ENCODE measurements at regions not wholly inside any gene's neighbourhood (a gene's known extent, or its start where the extent isn't known, plus 50 kb on each side); places are given as distances from the start of the nearest gene placed in this dataset.

DNA sequence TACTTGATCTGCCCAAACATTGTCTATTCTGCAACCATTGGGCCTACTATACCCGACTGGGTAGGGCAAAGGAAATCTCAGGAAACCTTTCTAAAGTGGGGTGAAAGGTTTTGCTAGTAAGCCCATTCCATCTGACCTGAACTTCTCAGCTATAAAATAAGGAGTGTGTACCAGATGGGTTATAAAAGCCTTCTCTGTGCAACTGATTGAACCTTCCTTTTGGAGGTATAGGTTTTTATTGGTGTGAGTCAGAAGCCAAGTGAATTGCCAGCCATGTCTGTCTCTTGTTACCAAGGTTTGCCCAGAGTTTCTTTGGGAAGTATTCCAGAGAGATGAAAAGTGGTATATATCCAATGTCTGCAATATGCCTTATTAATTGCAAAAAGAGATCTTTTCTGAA lies 1271.0 kb upstream of the WWC1 start:
- no peaks in the 10 kb centered on the region for H3K36me3 ChIP-seq (ENCODE audit: control insufficient read depth in 3 of 3, insufficient read depth in 3 of 3, low read length in 3 of 3)
- H3K4me1 ChIP-seq (ENCODE audit: control insufficient read depth in 3 of 3, insufficient read depth in 3 of 3, low read length in 3 of 3) = no peaks in the 10 kb centered on the region
- H3K27me3 ChIP-seq (ENCODE audit: control insufficient read depth in 3 of 3, insufficient read depth in 3 of 3, low read length in 3 of 3) = no peaks in the 10 kb centered on the region
- H3K27ac ChIP-seq (ENCODE audit: low read depth, low read length) = no peak overlapping the region
- no peak overlapping the region for H3K4me3 ChIP-seq (ENCODE audit: low read length in 3 of 3)
- no peak overlapping the region for H3K9ac ChIP-seq (ENCODE audit: low read depth in 1 of 3, low read length in 3 of 3)
- no peaks in the 10 kb centered on the region for H3K9me3 ChIP-seq (ENCODE audit: control insufficient read depth in 3 of 3, low read length in 3 of 3)

DNA sequence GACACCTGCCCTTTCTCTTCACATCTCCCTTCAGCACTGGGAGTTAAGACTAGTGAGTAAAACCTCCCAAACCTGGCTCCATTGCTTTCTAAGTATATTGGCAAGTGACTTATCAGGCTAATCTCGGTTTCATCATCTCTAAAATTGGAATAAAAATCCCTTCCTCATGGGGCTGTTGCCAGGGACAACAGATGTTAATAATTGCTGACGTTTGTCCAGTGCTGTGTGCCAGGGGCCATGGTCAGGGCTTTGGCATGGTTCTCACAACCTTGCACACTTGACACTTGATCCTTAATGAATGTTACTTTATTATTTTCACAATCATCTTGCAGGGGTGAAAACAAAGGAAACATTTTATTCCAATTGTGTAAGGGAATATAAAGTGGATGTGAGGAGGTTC lies 1262.0 kb upstream of the WWC1 start:
- H3K9me3 ChIP-seq (ENCODE audit: control insufficient read depth in 3 of 3, low read length in 3 of 3) = peaks cover 0 to 3% (median 0%) of the 10 kb centered on the region in 3 donors
- no peaks in the 10 kb centered on the region for H3K27me3 ChIP-seq (ENCODE audit: control insufficient read depth in 3 of 3, insufficient read depth in 3 of 3, low read length in 3 of 3)
- H3K9ac ChIP-seq (ENCODE audit: low read depth in 1 of 3, low read length in 3 of 3) = no peak overlapping the region
- no peaks in the 10 kb centered on the region for H3K4me1 ChIP-seq (ENCODE audit: control insufficient read depth in 3 of 3, insufficient read depth in 3 of 3, low read length in 3 of 3)
- H3K4me3 ChIP-seq (ENCODE audit: low read length in 3 of 3) = no peak overlapping the region
- no peaks in the 10 kb centered on the region for H3K36me3 ChIP-seq (ENCODE audit: control insufficient read depth in 3 of 3, insufficient read depth in 3 of 3, low read length in 3 of 3)
- H3K27ac ChIP-seq (ENCODE audit: low read depth, low read length) = no peak overlapping the region

DNA sequence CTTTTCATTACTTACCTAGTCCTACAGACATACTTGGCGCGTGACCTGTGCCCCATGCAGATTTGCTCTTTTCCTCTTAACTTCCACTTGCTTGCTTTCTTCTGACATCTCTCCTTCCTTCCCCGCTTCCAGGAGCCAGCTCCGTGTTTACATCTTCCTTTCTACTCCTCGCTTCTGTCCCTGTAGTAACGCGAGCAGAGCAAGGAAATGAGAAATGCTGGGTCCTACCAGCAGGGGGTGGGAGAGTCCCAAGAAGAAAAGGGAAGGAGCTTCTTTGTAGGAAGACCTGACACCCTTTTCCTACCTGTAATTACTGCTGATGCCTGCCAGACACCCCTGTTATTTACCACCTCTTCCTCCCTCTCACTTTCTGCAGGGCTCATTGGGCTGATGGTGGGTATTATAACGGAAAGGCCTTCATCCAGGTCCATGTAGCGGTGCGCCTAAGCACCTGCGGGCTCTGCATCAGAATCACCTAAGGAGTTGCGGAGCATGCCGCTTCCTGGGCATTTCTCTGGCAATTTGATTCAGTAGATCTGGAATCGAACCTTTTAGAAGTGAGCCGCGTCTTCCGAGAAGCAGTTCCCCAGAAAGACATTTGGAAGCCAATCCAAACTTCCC lies 1260.8 kb upstream of the WWC1 start:
- Histone ChIP-seq H3K27me3 (ENCODE audit: control insufficient read depth in 3 of 3, insufficient read depth in 3 of 3, low read length in 3 of 3) (no peaks in the 10 kb centered on the region), H3K4me3 (ENCODE audit: low read length in 3 of 3) (no peak overlapping the region), H3K36me3 (ENCODE audit: control insufficient read depth in 3 of 3, insufficient read depth in 3 of 3, low read length in 3 of 3) (no peaks in the 10 kb centered on the region), H3K27ac (ENCODE audit: low read depth, low read length) (no peak overlapping the region), H3K9ac (ENCODE audit: low read depth in 1 of 3, low read length in 3 of 3) (no peak overlapping the region), H3K9me3 (ENCODE audit: control insufficient read depth in 3 of 3, low read length in 3 of 3) (peaks cover 0 to 3% (median 0%) of the 10 kb centered on the region in 3 donors), H3K4me1 (ENCODE audit: control insufficient read depth in 3 of 3, insufficient read depth in 3 of 3, low read length in 3 of 3) (no peaks in the 10 kb centered on the region)

DNA sequence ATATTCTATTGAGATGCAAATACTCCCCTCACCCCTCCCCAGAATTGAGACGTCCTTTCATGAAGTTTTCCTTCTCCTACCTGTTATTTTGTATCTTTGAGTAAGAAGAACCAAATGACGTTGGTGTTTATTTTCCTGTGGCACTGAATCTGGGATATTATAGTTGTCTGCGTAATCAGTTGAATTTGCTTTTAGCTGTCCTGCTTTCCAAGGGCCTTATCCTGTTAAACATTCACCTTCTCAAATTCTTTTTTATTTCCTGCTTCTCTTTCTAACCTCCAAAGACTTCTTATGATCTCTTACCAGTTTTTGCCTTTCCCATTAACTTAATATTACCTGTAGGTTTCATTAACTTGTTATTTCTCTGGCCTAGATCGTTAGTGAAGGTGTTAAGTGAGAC lies 1254.9 kb upstream of the WWC1 start:
- no peaks in the 10 kb centered on the region for H3K27me3 ChIP-seq (ENCODE audit: control insufficient read depth in 3 of 3, insufficient read depth in 3 of 3, low read length in 3 of 3)
- no peaks in the 10 kb centered on the region for H3K36me3 ChIP-seq (ENCODE audit: control insufficient read depth in 3 of 3, insufficient read depth in 3 of 3, low read length in 3 of 3)
- no peak overlapping the region for H3K4me3 ChIP-seq (ENCODE audit: low read length in 3 of 3)
- no peaks in the 10 kb centered on the region for H3K4me1 ChIP-seq (ENCODE audit: control insufficient read depth in 3 of 3, insufficient read depth in 3 of 3, low read length in 3 of 3)
- H3K9me3 ChIP-seq (ENCODE audit: control insufficient read depth in 3 of 3, low read length in 3 of 3) = no peaks in the 10 kb centered on the region
- H3K9ac ChIP-seq (ENCODE audit: low read depth in 1 of 3, low read length in 3 of 3) = no peak overlapping the region
- H3K27ac ChIP-seq (ENCODE audit: low read depth, low read length) = no peak overlapping the region

DNA sequence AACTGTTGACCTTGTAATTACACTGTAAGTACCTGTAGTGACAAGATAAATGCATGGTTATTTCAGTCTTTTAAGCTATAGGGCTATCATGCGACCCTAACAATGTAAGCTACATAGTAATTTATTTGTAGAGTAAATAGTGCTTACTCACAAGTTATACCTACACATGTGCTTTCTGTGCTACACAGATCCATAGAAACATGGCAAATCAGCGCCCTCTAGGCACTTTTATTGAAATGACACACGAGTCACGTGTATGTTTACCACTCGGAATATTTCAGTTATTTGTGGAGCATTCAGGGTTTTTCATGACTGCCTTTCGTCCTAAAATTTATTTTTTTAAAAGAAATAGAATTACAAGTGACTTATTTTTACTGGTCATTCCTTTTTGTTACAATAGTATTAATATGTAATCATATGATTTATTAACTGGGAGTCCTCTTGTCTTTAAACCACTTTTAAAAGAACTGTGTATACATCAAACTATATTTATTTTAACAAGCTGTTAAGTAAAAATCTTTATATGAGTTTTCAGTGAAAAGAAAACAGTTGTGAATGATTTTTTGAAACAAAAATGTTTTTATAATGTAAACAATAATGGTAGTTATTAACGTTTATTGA lies 1242.3 kb upstream of the WWC1 start:
- no peak overlapping the region for H3K9ac ChIP-seq (ENCODE audit: low read depth in 1 of 3, low read length in 3 of 3)
- no peak overlapping the region for H3K27ac ChIP-seq (ENCODE audit: low read depth, low read length)
- H3K4me1 ChIP-seq (ENCODE audit: control insufficient read depth in 3 of 3, insufficient read depth in 3 of 3, low read length in 3 of 3) = no peaks in the 10 kb centered on the region
- H3K36me3 ChIP-seq (ENCODE audit: control insufficient read depth in 3 of 3, insufficient read depth in 3 of 3, low read length in 3 of 3) = no peaks in the 10 kb centered on the region
- no peak overlapping the region for H3K4me3 ChIP-seq (ENCODE audit: low read length in 3 of 3)
- H3K27me3 ChIP-seq (ENCODE audit: control insufficient read depth in 3 of 3, insufficient read depth in 3 of 3, low read length in 3 of 3) = no peaks in the 10 kb centered on the region
- no peaks in the 10 kb centered on the region for H3K9me3 ChIP-seq (ENCODE audit: control insufficient read depth in 3 of 3, low read length in 3 of 3)

DNA sequence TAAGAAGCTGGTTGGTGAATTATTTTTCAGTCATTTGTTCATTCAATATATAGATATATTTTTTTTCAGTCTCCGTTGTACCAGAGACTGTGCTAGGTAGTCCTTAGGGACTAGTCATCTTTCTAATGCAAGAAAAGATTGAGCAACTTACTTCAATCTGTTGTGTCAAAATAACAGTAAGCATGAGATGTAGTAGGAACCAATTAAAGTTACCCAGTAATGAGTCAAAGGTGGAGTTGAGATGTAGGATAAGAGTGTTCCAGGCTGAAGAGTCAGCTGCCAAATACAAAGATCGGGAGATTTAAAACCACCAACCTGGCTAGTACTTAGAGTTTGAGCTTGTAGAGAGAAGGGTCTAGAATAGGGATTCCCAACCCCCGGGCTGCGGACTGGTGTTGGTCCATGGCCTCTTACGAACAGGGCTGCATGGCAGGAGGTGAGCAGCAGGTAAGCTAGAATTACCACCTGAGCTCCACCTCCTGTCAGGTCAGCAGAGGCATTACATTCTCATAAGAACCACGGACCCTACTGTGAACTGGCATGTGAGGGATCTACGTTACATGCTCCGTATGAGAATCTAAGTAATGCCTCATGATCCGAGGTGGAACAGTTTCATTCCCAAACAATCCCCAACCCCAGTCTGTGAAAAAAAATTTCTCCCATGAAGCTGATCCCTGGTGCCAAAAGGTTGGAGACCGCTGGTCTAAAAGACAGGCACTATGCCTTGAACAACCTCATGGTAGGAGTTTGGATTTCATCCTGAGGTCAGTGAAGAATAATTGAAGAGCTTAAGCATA lies 1241.5 kb upstream of the WWC1 start:
- Histone ChIP-seq H3K9me3 (ENCODE audit: control insufficient read depth in 3 of 3, low read length in 3 of 3) (no peaks in the 10 kb centered on the region), H3K27ac (ENCODE audit: low read depth, low read length) (no peak overlapping the region), H3K27me3 (ENCODE audit: control insufficient read depth in 3 of 3, insufficient read depth in 3 of 3, low read length in 3 of 3) (no peaks in the 10 kb centered on the region), H3K9ac (ENCODE audit: low read depth in 1 of 3, low read length in 3 of 3) (no peak overlapping the region), H3K36me3 (ENCODE audit: control insufficient read depth in 3 of 3, insufficient read depth in 3 of 3, low read length in 3 of 3) (no peaks in the 10 kb centered on the region), H3K4me1 (ENCODE audit: control insufficient read depth in 3 of 3, insufficient read depth in 3 of 3, low read length in 3 of 3) (no peaks in the 10 kb centered on the region), H3K4me3 (ENCODE audit: low read length in 3 of 3) (no peak overlapping the region)

DNA sequence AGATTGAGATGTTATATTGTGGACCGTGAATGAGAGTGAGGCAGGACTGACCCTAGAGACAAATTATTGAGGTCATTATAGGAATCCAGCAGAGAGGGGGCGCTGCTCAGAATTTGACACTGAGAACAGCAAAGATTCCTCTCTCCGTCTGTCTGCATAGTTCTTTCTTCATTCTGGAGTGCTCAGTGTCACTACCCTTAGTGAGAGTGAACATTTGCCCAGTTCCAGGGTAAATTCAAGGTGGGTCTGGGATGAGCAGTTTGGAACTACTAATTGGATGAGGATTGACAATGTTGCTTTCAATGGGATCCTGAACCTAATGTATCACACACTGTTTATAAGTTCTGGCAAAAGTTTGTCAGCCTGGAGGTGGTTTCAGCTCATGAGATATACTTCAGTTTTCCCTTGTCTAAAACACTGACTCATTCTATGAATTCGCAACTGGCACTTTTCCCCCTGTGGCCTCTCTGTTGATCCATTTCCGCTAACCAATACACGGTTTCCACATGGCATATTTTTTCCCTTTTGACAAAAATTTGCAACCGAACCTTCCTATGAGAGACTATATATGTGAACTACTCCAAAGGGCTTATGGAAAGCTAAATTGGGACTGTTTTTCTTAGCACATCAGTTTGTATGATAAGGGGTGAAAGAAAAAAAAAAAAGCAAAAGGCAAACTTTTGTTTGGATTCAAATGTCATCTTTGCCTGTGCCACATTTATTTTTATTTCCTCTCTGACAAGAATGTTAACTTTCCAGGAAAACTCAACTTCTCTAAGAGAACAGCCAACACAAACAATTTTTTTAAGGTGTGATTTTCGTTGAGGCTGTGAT lies 1240.7 kb upstream of the WWC1 start:
- no peak overlapping the region for H3K27ac ChIP-seq (ENCODE audit: low read depth, low read length)
- no peak overlapping the region for H3K4me3 ChIP-seq (ENCODE audit: low read length in 3 of 3)
- H3K4me1 ChIP-seq (ENCODE audit: control insufficient read depth in 3 of 3, insufficient read depth in 3 of 3, low read length in 3 of 3) = no peaks in the 10 kb centered on the region
- H3K36me3 ChIP-seq (ENCODE audit: control insufficient read depth in 3 of 3, insufficient read depth in 3 of 3, low read length in 3 of 3) = no peaks in the 10 kb centered on the region
- H3K9ac ChIP-seq (ENCODE audit: low read depth in 1 of 3, low read length in 3 of 3) = no peak overlapping the region
- H3K27me3 ChIP-seq (ENCODE audit: control insufficient read depth in 3 of 3, insufficient read depth in 3 of 3, low read length in 3 of 3) = no peaks in the 10 kb centered on the region
- H3K9me3 ChIP-seq (ENCODE audit: control insufficient read depth in 3 of 3, low read length in 3 of 3) = no peaks in the 10 kb centered on the region

DNA sequence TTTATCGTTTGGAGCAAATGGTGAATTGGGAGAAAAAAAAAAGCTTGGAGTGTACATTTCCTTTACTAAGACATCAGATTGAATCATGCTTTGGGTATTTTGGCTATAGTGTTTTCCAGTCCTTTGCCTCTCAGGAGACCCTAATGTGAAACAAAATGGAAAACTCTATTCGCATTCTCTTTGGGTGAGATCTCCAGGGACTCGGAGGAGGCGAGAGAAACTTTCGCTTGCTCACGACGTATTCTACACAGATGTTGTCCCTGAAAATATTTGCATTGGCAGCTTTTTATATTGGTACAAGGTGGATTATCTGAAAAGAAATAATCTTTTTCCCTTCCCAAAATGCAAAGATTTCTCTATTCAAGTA lies 1240.1 kb upstream of the WWC1 start:
- no peak overlapping the region for H3K27ac ChIP-seq (ENCODE audit: low read depth, low read length)
- H3K27me3 ChIP-seq (ENCODE audit: control insufficient read depth in 3 of 3, insufficient read depth in 3 of 3, low read length in 3 of 3) = no peaks in the 10 kb centered on the region
- H3K9ac ChIP-seq (ENCODE audit: low read depth in 1 of 3, low read length in 3 of 3) = no peak overlapping the region
- no peaks in the 10 kb centered on the region for H3K4me1 ChIP-seq (ENCODE audit: control insufficient read depth in 3 of 3, insufficient read depth in 3 of 3, low read length in 3 of 3)
- no peak overlapping the region for H3K4me3 ChIP-seq (ENCODE audit: low read length in 3 of 3)
- H3K9me3 ChIP-seq (ENCODE audit: control insufficient read depth in 3 of 3, low read length in 3 of 3) = no peaks in the 10 kb centered on the region
- H3K36me3 ChIP-seq (ENCODE audit: control insufficient read depth in 3 of 3, insufficient read depth in 3 of 3, low read length in 3 of 3) = no peaks in the 10 kb centered on the region

DNA sequence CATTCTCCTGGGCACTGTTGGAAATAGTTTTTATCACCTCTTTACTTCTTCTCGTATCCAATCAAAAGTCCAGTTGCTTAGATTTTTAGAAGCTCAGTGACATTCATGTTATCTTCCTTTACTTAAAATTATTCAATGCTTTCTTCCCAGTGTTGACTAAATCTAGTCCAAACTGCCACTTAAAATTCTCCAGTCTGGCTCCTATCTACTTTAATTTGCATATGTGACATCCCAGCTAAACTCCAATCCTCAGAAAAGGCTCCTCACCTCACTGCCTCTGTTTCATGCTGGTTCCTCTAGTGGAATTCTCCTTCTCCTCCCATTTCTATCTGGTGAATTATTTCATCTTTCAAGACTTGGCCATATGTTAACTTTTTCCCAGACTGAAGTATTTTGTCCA lies 1238.7 kb upstream of the WWC1 start:
- Histone ChIP-seq H3K36me3 (ENCODE audit: control insufficient read depth in 3 of 3, insufficient read depth in 3 of 3, low read length in 3 of 3) (no peaks in the 10 kb centered on the region), H3K27me3 (ENCODE audit: control insufficient read depth in 3 of 3, insufficient read depth in 3 of 3, low read length in 3 of 3) (no peaks in the 10 kb centered on the region)

DNA sequence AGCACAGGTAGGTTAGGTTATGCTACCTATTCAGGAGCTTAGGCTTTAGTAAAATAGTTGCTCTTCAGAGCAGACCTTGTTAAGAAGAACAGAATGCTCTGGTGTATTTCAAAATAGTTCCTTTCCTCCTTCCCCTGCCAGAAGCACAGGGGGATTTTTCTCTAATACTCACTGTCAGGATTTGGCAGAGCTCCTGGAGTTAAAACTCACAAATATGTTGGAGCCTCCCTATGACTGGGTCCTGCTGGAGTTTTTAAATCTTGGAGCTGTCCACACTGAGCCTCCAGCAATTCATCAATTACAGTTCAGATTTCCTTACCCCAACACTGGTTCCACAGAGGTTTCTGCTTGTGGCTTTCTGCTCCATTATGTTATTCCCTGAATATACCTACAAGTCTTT lies 1233.8 kb upstream of the WWC1 start:
- no peaks in the 10 kb centered on the region for H3K36me3 ChIP-seq (ENCODE audit: control insufficient read depth in 3 of 3, insufficient read depth in 3 of 3, low read length in 3 of 3)
- no peaks in the 10 kb centered on the region for H3K4me1 ChIP-seq (ENCODE audit: control insufficient read depth in 3 of 3, insufficient read depth in 3 of 3, low read length in 3 of 3)
- no peak overlapping the region for H3K27ac ChIP-seq (ENCODE audit: low read depth, low read length)
- H3K9ac ChIP-seq (ENCODE audit: low read depth in 1 of 3, low read length in 3 of 3) = no peak overlapping the region
- H3K27me3 ChIP-seq (ENCODE audit: control insufficient read depth in 3 of 3, insufficient read depth in 3 of 3, low read length in 3 of 3) = no peaks in the 10 kb centered on the region
- H3K4me3 ChIP-seq (ENCODE audit: low read length in 3 of 3) = no peak overlapping the region
- H3K9me3 ChIP-seq (ENCODE audit: control insufficient read depth in 3 of 3, low read length in 3 of 3) = no peaks in the 10 kb centered on the region

More for the DNA sequence above, 1238.7 kb upstream of the WWC1 start:
- no peak overlapping the region for H3K9ac ChIP-seq (ENCODE audit: low read depth in 1 of 3, low read length in 3 of 3)
- H3K4me1 ChIP-seq (ENCODE audit: control insufficient read depth in 3 of 3, insufficient read depth in 3 of 3, low read length in 3 of 3) = no peaks in the 10 kb centered on the region
- H3K4me3 ChIP-seq (ENCODE audit: low read length in 3 of 3) = no peak overlapping the region
- H3K9me3 ChIP-seq (ENCODE audit: control insufficient read depth in 3 of 3, low read length in 3 of 3) = no peaks in the 10 kb centered on the region
- H3K27ac ChIP-seq (ENCODE audit: low read depth, low read length) = no peak overlapping the region

All from skeletal muscle tissue (tissue), 3 donors.